NCI-H345 treated with DMSO at 0.1 percent for 48 hours (cell line): ENCODE measurements at regions not wholly inside any gene's neighbourhood (a gene's known extent, or its start where the extent isn't known, plus 50 kb on each side); places are given as distances from the start of the nearest gene placed in this dataset.
A peak's percentile ranks its signal among the peaks of the same experiment; 100 is the strongest.
"Not testable (repeated sequence)": the region's sequence is repeated elsewhere in the genome, so short reads cannot be mapped to it uniquely, and the experiment has no call there.

Source experiments
- DNase-seq: peaks from one replicate; lab custom pipeline; 2025; ENCODE audit not compliant: unreplicated experiment; lab: John Stamatoyannopoulos, UW

DNA sequence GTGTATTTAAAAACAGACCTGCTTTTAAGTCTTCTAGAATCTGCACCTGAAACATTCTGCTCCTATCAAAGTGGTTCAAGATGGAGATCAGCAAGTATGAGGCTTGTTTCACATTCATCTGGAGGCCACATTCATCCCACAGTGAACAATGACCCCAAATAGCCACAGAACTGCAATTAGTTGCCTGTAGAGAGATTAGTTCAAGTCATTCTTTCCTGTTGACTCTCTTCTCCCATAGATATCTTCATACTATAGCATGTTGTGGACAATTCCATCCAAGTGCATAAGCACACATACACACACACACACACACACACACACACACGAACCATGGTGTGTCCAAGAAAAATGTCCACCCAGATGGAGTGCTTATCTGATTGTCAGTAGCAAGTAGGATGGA is 101.7 kb upstream of the FGGY start:
- no peak for DNase-seq

DNA sequence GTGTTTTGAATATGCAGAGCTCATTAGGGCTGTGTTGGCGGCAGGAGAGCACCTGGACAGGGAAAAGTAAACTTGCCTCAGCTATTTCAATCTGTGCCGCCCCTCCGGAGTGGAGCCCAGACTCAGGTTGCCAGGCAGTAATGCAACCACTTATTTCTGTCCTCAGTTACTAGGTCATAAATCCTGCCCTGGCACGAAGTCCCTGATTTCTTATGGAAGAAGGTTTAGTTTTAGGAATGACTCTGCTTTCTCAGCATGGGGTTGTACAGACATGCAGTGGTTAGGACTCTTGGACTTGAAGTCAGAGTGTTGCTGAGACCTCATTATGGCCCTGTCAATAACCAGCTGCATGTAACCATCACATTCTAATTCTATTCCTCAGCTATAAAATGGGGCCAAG is 98.3 kb upstream of the FGGY start:
- DNase-seq, result no peak

DNA sequence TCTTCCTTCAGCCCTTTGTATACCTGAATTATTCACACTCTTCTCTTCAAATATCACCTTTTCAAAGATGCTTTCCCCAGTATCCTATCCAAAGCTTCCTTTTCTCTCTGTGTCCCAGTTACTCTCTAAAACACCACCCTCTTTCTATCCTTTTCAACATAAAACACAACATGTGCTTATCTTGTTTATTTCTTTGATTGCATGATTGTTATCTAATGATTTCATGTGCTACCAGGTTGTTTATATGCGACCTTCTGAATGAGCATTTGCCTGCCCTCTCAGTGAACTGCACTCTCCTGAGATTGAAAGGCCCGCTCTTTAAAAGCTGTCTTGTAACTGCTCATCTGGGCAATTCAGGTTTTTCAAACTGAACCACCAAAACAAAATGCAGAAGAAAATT is 97.7 kb upstream of the FGGY start:
- no peak for DNase-seq

DNA sequence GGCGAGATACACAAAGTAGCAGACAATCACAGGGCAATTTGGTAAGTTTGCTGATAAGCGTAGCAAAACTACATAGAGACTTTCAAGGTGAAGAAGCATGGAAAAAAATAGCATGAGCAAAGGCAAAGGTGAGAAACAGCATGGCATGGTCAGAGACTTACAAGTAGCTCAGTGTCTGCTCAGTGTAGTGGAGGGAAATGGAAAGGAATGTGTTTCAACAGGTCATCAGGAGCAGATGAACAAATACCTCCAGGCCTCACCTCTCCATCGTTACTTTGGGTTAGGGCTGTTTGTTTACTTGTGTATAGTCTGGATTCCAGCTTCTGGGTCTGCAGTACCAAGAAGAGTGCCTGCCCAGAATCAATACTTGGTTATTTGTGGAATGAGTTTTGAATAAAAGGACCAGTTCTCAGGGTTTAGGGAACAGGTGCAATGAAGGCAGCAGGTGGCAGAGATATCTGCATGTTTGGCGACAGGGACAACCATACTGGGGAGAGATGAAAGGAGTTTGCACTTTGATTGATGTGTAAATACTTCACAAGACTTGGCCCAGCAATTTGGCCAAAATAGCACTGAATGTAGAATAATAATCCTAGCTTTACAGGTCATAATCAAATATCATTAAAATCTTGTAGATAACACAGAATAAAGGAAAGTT is 97.0 kb upstream of the FGGY start:
- DNase-seq, result peak; percentile 82

DNA sequence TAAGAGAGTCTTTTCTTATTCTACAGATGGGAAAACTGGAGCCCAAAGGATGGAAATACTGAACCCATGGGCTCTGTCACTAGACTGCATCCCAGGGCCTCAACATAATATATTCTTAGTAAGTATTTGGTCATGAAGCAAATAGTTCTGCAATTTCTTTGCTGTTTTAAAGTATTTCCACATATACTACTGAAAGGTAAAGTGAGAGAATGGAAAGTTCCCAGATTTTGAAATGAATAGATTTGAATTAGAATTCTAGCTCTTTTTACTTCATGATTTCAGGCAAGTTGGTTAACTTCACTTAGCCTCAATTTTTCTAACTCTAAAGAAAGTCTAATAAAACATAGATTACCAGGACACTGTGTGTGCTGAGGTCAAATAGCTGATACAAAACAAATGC is 95.6 kb upstream of the FGGY start:
- DNase-seq, result no peak

DNA sequence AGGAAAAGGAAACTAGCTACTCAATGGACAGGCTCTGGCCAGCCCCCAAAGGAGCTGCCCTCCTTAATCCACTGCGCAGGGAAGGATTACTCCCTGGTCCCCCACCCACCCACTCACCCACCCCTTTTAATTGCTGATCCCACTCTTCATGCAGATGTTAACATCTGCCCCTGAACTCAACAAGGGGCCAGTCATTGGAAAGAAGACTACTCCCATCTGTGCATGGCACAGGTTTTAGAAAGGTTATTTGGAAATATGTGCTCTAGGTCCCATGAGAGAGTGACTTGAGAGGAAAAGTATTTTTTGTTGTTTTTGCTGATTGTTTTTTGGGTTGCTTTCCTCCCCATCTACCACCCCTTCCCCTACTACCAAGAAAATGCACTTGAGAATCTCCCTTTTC is 94.4 kb upstream of the FGGY start:
- no peak for DNase-seq

DNA sequence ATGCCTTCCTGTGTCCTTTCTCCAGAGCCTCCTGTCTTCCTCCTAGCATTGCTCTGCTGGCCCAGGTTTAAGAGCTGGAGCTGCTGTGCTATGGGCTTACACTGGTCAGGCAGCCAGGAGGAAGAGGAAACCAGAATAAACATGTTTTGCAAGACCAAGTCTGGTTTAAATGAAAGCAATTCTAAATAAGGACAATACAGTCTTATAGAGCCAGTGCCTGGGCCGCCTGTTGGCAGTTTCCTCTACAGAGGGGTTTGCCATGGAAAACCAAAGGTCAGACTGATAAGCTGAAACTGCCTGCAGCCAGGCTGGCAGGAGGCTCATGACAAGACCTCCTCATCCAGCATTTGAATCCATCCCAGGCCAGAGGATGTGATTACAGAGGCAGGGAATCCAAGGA is 92.9 kb upstream of the FGGY start:
- no peak for DNase-seq

DNA sequence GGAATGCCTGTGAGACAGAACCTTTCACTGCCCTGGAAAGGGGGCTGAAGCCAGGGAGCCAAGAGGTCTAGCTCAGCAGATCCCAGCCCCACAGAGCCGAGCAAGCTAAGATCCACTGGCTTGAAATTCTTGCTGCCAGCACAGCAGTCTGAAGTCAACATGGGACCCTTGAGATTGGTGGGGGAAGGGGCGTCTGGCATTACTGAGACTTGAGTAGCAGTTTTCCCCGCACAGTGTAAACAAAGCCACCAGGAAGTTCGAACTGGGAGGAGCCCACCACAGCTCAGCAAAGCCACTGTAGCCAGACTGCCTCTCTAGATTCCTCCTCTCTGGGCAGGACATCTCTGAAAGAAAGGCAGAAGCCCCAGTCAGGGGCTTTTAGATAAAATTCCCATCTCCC is 90.3 kb upstream of the FGGY start:
- DNase-seq, result not testable (repeated sequence)

DNA sequence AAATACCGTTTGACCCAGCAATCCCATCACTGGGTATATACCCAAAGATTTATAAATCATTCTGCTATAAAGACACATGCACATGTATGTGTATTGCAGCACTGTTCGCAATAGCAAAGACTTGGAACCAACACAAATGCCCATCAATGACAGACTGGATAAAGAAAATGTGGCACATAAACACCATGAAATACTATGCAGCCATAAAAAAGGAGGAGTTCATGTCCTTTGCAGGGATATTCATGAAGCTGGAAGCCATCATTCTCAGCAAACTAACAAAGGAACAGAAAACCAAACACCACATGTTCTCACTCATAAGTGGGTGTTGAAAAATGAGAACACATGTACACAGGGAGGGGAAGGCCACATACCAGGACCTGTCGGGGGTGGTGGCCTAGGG is 86.5 kb upstream of the FGGY start:
- DNase-seq, result not testable (repeated sequence)

DNA sequence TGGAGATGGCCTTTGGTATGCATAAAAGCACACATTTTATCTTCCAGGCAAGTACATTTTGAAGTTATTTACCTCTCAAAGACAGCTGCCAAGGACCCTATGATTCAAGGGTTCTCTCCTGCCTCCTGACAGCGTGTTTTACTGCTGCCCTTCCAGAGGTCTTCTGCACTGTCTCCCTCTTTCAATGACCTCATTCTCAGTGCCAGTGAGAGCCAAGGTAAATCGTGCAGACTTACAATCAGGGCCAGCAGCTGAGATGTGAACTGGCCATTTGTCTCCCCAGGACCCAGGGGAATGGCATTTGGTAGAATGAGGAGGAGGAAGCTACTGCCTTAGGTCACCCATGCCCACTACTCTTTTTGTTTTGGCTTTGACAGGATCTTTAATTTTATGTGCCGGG is 84.2 kb upstream of the FGGY start:
- DNase-seq, result no peak

DNA sequence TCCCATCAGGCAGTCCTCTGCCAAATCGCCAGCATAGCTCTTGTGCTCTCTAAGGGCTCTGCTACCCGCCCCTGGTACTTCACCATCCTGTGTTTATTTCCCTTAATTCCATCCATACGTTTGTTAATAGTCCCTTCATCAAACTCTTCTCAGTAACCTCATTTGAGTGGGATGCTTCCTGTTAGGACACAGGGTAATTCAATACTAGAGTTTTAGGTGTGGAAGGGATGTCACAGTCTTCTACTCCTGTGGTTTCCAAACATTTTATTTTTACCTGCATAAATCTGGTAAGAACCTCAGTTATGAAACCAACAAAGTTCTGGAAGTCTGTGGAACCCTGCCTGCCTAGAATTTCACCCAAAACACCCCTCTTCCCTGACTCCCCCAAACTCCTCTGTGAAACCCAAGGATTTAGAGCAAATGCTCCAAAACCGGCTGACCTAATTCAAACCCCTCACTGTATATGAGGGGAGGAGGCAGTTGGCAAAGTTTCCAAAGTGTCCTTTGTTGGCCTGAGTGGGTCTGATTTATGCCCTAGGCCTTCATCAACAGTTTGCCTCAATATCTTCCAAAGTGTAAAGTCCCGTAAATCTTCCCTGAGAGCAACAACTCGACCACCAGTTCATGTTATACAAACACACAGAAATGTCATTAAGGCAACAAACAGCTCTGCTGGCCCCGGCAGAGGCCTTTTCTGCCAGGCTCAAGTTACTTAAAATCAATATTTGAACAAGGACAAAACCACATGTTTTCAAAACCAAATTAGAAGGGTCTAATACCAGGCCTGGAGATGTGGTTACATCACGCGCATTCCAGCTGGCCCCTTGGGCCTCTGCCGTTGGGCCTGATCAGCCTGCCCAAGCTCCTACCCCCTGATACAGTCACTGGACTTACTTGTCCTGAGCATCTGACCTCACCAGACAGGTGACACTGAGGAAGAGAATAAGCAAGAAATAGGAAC is 82.4 kb upstream of the FGGY start:
- DNase-seq, result peak; percentile 36

DNA sequence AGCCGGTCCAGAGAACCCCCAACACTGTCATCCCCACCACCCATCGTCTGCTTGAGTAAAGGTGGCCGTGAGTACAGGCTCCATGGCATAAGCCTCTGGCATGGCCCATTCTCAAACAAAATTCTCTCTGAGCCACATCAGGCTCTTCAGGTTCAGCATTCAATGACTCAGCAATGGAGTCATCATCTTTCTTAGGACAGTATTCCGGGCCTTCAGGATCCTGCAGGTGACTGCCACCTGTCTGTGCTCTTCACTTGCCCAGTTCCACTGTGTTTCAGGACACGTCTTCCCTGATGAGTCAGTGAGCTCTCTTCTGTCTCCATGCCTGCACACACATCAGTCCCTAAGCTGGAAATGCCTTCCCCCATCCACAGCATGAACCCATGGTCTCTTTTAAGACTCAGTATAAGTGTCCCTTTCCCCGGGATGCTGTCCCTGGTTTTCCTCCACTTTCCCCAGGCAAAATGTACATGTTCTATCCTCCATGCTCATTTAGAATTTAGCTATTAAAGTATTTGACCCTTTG is 81.1 kb upstream of the FGGY start:
- no peak for DNase-seq

DNA sequence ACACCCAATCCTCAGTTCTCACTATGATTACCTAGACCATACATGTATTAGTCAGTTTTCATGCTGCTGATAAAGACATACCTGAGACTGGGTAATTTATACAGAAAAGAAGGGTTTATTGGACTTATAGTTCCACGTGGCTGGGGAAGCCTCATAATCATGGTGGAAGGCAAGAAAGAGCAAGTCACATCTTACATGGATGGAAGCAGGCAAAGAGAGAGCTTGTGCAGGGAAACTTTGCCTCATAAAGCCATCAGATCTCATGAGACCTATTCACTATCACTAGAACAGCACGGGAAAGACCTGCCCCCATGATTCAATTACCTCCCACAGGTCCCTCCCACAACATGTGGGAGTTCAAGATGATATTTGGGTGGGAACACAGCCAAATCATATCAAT is 79.5 kb upstream of the FGGY start:
- DNase-seq, result not testable (repeated sequence)

DNA sequence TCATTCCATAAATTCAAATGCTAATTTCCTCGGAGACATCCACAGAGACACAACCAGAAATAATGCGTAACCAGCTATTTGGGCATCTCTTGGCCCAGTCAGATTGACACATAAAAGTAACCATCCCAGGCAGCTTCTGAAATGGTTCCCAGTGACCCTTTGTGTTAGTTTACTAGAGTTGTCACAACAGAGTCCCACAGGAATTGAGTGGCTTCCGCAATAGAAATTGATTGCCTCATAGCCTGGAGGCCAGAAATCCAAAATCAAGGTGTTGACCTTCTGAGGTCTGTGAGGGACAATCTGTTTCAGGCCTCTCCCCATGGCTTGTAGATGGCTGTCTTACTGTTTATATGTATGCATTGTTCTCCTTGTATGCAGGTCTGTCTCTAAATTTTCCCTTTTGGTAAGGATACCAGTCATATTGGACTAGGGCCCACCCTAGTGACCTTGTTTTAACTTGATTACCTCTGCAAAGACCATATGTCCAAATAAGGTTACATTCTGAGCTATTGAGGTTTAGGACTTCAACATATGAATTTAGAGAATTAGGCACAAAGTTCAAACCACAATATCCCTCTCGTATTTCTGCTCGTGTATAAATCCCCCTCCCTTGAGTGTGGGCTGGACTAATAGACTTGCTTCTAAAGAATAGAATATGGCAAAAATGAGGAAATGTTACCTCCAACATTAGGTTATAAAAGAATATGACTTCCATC is 78.2 kb upstream of the FGGY start:
- no peak for DNase-seq

DNA sequence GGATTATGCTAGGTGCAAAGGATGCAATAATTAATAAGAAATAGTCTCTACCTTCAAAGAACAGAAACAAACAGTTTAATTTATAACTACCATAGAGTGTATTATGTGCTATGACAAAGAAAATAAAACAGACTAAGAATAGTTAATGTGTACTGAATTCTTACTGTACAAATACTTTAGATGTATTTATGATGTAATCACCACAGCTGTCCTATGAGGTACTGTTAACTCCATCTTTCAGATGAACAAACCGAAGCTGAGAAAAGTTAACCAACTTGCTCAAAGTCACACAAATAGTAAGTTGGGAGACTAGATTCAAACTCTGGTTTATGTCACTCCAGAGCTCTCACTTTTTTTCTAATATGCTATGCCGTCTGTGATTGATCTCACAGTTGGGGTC is 77.0 kb upstream of the FGGY start:
- DNase-seq, result no peak

DNA sequence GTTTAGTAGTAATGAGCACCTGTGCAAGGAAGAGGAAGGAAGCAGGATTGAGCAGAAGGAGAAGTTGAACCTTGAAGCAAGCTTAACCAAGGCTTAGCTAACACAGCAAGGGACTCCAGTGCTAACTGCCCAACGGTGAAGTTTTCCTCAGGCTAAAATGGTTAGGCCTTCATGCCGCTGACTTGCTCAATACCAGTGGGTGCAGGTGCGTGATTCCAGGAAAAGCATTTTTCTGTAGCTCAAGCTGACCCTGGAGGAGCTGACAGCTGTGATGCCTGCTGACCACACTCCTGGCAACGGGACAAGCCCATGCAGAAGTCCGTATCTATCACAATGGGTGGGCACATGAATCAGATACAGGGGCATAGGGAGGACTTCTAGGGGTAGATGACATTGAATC is 76.5 kb upstream of the FGGY start:
- DNase-seq, result no peak

DNA sequence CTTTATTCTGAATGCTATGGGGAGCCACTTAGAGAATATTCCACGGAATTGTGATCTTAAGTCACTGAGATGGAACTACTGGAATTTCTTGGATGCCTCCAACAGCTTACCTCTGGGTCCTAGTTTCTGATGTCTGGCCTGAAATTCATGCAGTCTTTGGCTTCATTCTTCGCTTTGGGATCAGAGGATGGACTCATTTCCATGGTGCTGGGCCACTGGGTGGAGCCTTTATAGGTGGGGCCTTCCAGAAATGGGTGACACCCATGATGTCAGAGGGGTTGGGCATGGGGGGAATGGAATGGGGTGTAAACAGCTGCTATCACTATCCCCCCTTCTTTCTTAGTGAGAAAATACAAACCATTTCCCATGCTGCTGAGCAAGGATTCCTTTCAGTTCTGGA is 73.7 kb upstream of the FGGY start:
- no peak for DNase-seq

DNA sequence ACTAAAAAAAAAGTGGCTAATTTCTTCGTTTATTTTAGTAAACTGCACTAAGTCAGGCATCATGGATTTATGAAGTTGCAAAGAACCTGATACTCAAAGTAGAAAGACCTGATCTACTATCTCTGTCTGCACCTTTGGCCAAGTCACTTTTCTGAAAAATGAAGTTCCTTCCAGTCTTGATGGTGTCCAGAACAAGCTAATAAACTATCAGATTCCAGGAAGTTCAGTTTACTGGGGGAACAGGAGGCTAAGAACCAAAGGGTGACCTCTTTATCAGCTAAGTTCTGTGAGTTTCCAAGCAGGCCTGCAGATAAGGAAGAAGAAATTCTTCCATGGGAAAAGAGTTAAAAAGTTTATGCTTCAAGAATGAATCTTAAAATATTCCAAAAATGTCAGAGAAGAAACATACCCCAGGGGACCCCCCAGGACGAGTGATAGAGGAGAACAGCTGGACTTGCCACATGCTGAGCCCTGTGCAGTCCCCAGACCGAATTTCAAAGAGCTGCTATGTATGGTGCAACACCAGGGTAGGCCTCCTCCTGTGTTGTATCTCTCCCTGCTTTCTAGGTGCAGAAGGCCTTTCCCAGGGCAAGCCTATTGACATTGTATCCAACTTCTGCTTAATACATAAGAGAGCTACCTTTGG is 72.8 kb upstream of the FGGY start:
- no peak for DNase-seq

DNA sequence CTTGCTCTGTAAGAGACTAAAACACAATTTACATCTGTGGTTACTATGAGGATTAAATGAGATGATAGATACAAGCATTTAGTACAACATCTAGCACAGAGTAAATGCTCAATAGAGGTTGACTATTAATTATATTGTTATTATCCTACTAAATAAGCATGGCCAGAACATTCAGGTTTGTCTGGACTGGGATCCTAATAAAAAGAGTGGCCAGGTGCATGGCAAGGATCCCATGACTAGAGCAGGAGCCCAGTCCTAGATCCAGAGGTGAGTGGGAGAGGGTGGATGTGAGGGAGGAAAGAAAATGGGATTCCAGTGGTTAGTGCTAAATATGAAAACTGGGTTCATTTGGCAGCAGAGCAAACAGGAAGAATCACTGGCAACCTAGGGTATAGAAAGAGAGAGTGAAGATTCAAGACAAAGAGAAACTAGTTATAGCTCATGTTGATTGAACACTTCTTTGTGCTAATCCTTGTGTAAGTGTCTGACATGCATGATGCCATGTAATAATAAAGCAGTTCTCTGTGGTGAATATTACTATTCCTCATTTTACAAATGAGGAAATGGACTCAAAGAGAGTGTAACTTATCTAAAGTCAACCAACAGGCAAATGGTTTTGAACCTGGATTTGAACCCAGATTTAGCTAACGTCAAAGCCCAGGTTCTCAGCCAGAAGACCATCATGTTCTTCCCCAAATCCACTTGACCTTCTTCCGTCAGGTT is 71.1 kb upstream of the FGGY start:
- DNase-seq, result no peak

DNA sequence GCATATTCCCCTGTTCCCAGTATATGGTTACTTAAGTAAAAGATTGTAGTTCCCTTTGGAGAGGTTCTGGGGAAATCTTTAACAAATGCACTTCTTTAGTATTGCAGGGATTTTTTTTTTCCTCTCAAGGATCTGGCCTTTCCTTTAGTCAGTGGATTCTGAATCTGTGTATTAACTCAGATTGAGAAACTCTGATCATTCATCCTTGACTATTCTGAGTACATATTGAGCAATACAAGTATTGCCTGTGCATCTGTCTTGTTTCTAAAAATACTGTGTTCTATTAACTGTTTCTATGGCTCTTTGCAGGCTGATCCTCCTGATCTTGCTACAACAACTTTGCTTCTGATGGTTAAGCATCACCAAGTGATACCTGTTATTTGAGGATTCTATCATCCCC is 67.8 kb upstream of the FGGY start:
- DNase-seq, result no peak

DNA sequence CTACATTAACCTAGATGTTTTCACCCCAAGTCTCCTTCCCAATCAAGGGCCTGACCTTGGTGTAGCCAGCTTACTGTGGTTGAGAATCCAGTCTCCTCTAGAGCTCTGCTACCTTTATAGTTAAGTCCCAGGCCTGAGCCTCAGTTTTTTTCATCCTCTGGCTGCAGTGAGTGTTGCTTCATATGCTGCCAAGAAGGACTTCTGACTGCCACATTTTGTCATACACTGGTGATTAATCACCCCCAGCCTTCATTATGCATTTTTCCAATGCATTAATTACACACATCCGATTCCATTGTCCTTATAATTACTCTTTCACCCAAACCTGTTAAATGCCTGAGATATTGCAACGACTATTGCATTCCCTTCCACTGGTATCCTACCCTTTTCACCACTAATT is 66.3 kb upstream of the FGGY start:
- DNase-seq, result no peak
